Esophagus muscularis mucosa (tissue), 4 donors: ENCODE measurements at regions not wholly inside any gene's neighbourhood (a gene's known extent, or its start where the extent isn't known, plus 50 kb on each side); places are given as distances from the start of the nearest gene placed in this dataset.

Experiments used
- CTCF ChIP-seq, 3 experiments: fragments of 200-600 bp in 2 of 3; fragments of 450-650 bp in 1 of 3; sonication (generic) in 2 of 3; IDR thresholded peaks; one replicate each; pipeline ENCODE4 v1.5.1; 2017 to 2019; ENCODE audit warnings: antibody characterized with exemption in 3 of 3, mild to moderate bottlenecking in 2 of 3, moderate library complexity in 1 of 3
- EP300 ChIP-seq: sonication (generic); formaldehyde crosslinking; IDR thresholded peaks from one replicate; pipeline ENCODE4 v1.6.1; 2017; ENCODE audit warnings: antibody characterized with exemption
- POLR2A ChIP-seq: fragments of 450-650 bp; IDR thresholded peaks from one replicate; pipeline ENCODE4 v1.6.1; 2017; ENCODE audit warnings: antibody characterized with exemption, moderate library complexity, mild to moderate bottlenecking, low read depth

- TF ChIP-seq POLR2A (no peak), CTCF (IDR thresholded peaks at IDR 0.05) (no peak), EP300 (no peak)
Measured at GRCh38 chr4:175875993-175876771, 64.1 kb upstream of the GPM6A start.
